SK-N-SH (cell line): ENCODE measurements at regions not wholly inside any gene's neighbourhood (a gene's known extent, or its start where the extent isn't known, plus 50 kb on each side); places are given as distances from the start of the nearest gene placed in this dataset.

Experiments used
- CTCF ChIP-seq: fragments of 200-600 bp; sonication (generic); IDR thresholded peaks from 2 replicates; pipeline ENCODE4 v1.6.1; 2017; ENCODE audit warnings: antibody characterized with exemption, mild to moderate bottlenecking, moderate library complexity
- FOXJ3 ChIP-seq: sonication (generic); formaldehyde crosslinking; IDR thresholded peaks from 2 replicates; pipeline ENCODE4 v1.5.1; 2020; ENCODE audit warnings: mild to moderate bottlenecking, missing genetic modification reagents
- GATA2 ChIP-seq: sonication (generic); formaldehyde crosslinking; IDR thresholded peaks from 2 replicates; pipeline ENCODE4 v1.5.0; 2020; ENCODE audit warnings: mild to moderate bottlenecking, missing genetic modification reagents
- POLR2AphosphoS5 ChIP-seq: IDR thresholded peaks from 2 replicates; pipeline ENCODE4 v1.6.1; 2012; ENCODE audit warnings: low read depth, low read length
- TCF12 ChIP-seq: IDR thresholded peaks from 2 replicates; pipeline ENCODE4 v1.4.0; 2012
- YY1 ChIP-seq: IDR thresholded peaks from 2 replicates; pipeline ENCODE4 v1.4.0; 2012; ENCODE audit warnings: low read depth, mild to moderate bottlenecking
- TF ChIP-seq, protein P1 (sequence below): IDR thresholded peaks from 2 replicates; pipeline ENCODE4 v1.4.0; 2012; ENCODE audit warnings: low read depth

DNA sequence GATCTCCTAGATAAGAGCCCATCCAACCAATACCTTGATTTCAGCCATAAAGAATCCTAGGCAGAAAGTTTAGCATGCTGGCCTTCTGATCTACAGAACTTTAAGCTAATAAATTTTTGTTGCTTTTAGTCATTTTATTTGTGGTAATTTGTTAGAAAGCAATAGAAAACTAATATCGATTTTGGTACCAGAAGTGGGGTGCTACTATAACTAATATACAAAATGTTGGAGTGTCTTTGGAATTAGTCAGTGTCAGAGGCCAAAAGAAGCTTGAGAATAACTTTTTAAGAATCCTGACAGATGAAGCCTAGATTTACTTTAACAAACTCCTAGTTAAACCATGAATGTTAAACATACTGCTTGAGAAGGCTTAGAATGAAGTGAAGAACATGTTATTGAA, 83.6 kb upstream of the HSF2 start:
- no peak for TF ChIP-seq POLR2AphosphoS5
- TF ChIP-seq TCF12, result no peak
- no peak for TF ChIP-seq YY1
- TF ChIP-seq GATA2 (CRISPR knock-in tag), result no peak
- no peak for TF ChIP-seq CTCF
- TF ChIP-seq, protein P1, sequence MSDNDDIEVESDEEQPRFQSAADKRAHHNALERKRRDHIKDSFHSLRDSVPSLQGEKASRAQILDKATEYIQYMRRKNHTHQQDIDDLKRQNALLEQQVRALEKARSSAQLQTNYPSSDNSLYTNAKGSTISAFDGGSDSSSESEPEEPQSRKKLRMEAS, result no peak
- no peak for TF ChIP-seq FOXJ3 (CRISPR knock-in tag)
